D721Med (cell line): ENCODE measurements at regions not wholly inside any gene's neighbourhood (a gene's known extent, or its start where the extent isn't known, plus 50 kb on each side); places are given as distances from the start of the nearest gene placed in this dataset.

ENCODE experiments used
- DNase-seq: peaks from one replicate; pipeline ENCODE4 v3.0.0; 2011; ENCODE audit warnings: low spot score; ENCODE audit not compliant: insufficient read length
- FAIRE-seq: peaks from 2 replicates; lab custom pipeline; 2011; peaks lifted over from hg19 to GRCh38; lab: Jason Lieb, UNC
- CTCF ChIP-seq: IDR thresholded peaks from 2 replicates; pipeline ENCODE4 v1.5.1; 2012; ENCODE audit warnings: mild to moderate bottlenecking, control low read depth; ENCODE audit not compliant: insufficient read depth; ENCODE audit errors: missing control alignments

GRCh38 chr3:110026421-110026820 lies 689.1 kb upstream of the DPPA4 start:
- FAIRE-seq (no peak), DNase-seq (no peak)
- TF ChIP-seq CTCF: no peak

GRCh38 chr3:110027446-110028080 lies 690.2 kb upstream of the DPPA4 start:
- FAIRE-seq: no peak
- no peak for DNase-seq
- TF ChIP-seq CTCF: no peak

- no peak for FAIRE-seq
- TF ChIP-seq CTCF: no peak
- no peak for DNase-seq
Measured at GRCh38 chr3:110031975-110032374, 694.6 kb upstream of the DPPA4 start.

- FAIRE-seq: no peak
- TF ChIP-seq CTCF: no peak
- no peak for DNase-seq
Measured at GRCh38 chr3:110059431-110059830, 722.1 kb upstream of the DPPA4 start.

- no peak for TF ChIP-seq CTCF
- DNase-seq (no peak), FAIRE-seq (no peak)
Measured at GRCh38 chr3:110062716-110063115, 725.4 kb upstream of the DPPA4 start.

- DNase-seq: no peak
- no peak for TF ChIP-seq CTCF
Measured at GRCh38 chr3:110063178-110063577, 725.8 kb upstream of the DPPA4 start.

GRCh38 chr3:110066206-110066605 lies 728.9 kb upstream of the DPPA4 start:
- DNase-seq: no peak
- TF ChIP-seq CTCF: no peak
- no peak for FAIRE-seq

More at GRCh38 chr3:110063178-110063577, 725.8 kb upstream of the DPPA4 start:
- FAIRE-seq: no peak
